ENCODE measurements at regions not wholly inside any gene's neighbourhood (a gene's known extent, or its start where the extent isn't known, plus 50 kb on each side); places are given as distances from the start of the nearest gene placed in this dataset.
"Not testable (repeated sequence)": the region's sequence is repeated elsewhere in the genome, so short reads cannot be mapped to it uniquely, and the experiment has no call there.

- no peak for TF ChIP-seq CTCF (IDR thresholded peaks at IDR 0.05; ENCODE audit: low read depth, low read length, missing control alignments)
- in situ Hi-C loops (cut with HindIII; ENCODE audit: low sequenced_read_pairs), result no loop called here
- no peak overlapping the region for H3K4me3 ChIP-seq (ENCODE audit: low read depth, low read length)
- no peak for DNase-seq (ENCODE audit: low read depth)
Observed at GRCh38 chr1:244326757-244327156, 125.0 kb downstream of the ADSS2 start.

- TF ChIP-seq CTCF (IDR thresholded peaks at IDR 0.05; ENCODE audit: low read depth, low read length, missing control alignments), result no peak
- no peak for DNase-seq (ENCODE audit: low read depth)
- no peak overlapping the region for H3K4me3 ChIP-seq (ENCODE audit: low read depth, low read length)
- in situ Hi-C loops (cut with HindIII; ENCODE audit: low sequenced_read_pairs), result no loop called here
Observed at GRCh38 chr1:244327533-244327932, 124.2 kb downstream of the ADSS2 start.

GRCh38 chr1:244328476-244328875 lies 123.2 kb downstream of the ADSS2 start:
- no peak for TF ChIP-seq CTCF (IDR thresholded peaks at IDR 0.05; ENCODE audit: low read depth, low read length, missing control alignments)
- in situ Hi-C loops (cut with HindIII; ENCODE audit: low sequenced_read_pairs), result no loop called here
- H3K4me3 ChIP-seq (ENCODE audit: low read depth, low read length), result no peak overlapping the region

GRCh38 chr1:244329591-244330317 lies 122.0 kb downstream of the ADSS2 start:
- TF ChIP-seq CTCF (IDR thresholded peaks at IDR 0.05; ENCODE audit: low read depth, low read length, missing control alignments), result no peak
- no peak for DNase-seq (ENCODE audit: low read depth)
- in situ Hi-C loops (cut with HindIII; ENCODE audit: low sequenced_read_pairs), result no loop called here
- H3K4me3 ChIP-seq (ENCODE audit: low read depth, low read length), result no peak overlapping the region

More at GRCh38 chr1:244328476-244328875, 123.2 kb downstream of the ADSS2 start:
- DNase-seq (ENCODE audit: low read depth), result no peak

GRCh38 chr1:244330318-244330625 lies 121.4 kb downstream of the ADSS2 start:
- no peak overlapping the region for H3K4me3 ChIP-seq (ENCODE audit: low read depth, low read length)
- no peak for DNase-seq (ENCODE audit: low read depth)
- no peak for TF ChIP-seq CTCF (IDR thresholded peaks at IDR 0.05; ENCODE audit: low read depth, low read length, missing control alignments)
- in situ Hi-C loops (cut with HindIII; ENCODE audit: low sequenced_read_pairs), result no loop called here

GRCh38 chr1:244332761-244333160 lies 118.9 kb downstream of the ADSS2 start:
- H3K4me3 ChIP-seq (ENCODE audit: low read depth, low read length); in situ Hi-C loops (cut with HindIII; ENCODE audit: low sequenced_read_pairs); DNase-seq (ENCODE audit: low read depth): not testable (repeated sequence)

- in situ Hi-C loops (cut with HindIII; ENCODE audit: low sequenced_read_pairs); DNase-seq (ENCODE audit: low read depth); H3K4me3 ChIP-seq (ENCODE audit: low read depth, low read length): not testable (repeated sequence)
Observed at GRCh38 chr1:244334315-244334714, 117.4 kb downstream of the ADSS2 start.

- in situ Hi-C loops (cut with HindIII; ENCODE audit: low sequenced_read_pairs); DNase-seq (ENCODE audit: low read depth); H3K4me3 ChIP-seq (ENCODE audit: low read depth, low read length): not testable (repeated sequence)
Observed at GRCh38 chr1:244334842-244335241, 116.9 kb downstream of the ADSS2 start.
